Hematopoietic multipotent progenitor cell treated with erythropoietin and hydrocortisone succinate and interleukin-3 and kit ligand, for 15 days (in vitro differentiated cells): ENCODE measurements at regions not wholly inside any gene's neighbourhood (a gene's known extent, or its start where the extent isn't known, plus 50 kb on each side); places are given as distances from the start of the nearest gene placed in this dataset.

Experiments used
- DNase-seq: peaks from one replicate; pipeline ENCODE4 v3.0.0-alpha.2; 2015; ENCODE audit warnings: low spot score

DNA sequence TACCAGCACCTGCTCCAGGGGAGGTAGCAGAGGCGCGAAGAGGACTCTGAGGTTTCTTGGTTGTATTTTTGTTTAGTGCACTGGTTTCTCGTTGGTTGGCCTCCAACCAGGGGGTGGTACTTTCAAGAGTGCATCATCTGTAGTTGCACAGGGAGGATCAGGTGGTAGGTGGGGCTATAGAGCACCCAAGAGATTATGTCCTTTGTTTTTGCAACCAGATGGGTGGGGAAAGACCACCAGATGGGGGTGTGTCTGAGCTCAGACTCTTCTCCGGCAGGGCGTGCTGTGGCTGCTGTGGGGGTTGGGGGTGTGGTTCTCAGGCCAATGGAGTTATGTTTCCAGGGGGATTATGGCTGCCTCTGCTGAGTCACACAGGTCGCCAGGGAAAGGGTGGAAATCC is 254.4 kb upstream of the KLF12 start:
- DNase-seq = no peak

DNA sequence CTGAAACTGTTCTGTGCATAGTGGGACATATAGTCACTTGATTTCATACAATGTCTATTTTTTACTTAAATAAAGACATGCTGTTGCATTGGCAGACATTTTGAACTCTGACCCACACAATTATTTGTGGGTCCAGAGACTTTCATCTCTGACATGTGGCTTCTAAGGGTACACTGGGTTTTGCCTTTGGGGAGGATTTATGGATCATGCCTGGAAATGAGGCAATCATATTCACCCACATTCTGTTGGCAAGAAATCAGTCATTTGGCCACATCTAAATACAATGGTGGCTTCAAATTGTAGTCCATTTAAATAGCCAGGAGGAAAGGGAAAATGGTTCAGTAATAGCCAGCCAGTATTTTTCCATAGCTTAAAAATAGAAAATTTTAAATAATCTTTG is 238.3 kb upstream of the KLF12 start:
- no peak for DNase-seq

- no peak for DNase-seq
These were observed 233.0 kb upstream of the KLF12 start for GRCh38 chr13:74367193-74367592.

DNA sequence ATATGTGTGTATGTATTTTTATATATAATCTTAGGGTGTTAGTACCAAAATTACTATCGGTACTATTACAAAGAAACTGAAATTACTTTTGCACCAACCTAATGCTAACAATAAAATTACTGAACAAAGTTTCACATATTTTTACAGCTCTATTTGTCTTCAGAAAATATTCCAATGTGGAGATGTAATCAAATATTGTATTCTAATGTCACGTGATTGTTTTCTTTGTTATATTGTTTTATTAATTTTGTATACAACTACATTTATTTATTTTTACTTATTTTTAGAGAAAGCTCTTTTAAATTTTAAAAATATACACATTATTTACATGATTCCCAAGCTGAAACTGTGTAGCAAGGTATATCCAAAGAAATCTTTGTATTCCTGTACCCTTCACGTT is 227.1 kb upstream of the KLF12 start:
- no peak for DNase-seq

- DNase-seq = no peak
These were observed 212.8 kb upstream of the KLF12 start for GRCh38 chr13:74346960-74347359.

GRCh38 chr13:74338341-74338740 is 204.1 kb upstream of the KLF12 start:
- no peak for DNase-seq

DNA sequence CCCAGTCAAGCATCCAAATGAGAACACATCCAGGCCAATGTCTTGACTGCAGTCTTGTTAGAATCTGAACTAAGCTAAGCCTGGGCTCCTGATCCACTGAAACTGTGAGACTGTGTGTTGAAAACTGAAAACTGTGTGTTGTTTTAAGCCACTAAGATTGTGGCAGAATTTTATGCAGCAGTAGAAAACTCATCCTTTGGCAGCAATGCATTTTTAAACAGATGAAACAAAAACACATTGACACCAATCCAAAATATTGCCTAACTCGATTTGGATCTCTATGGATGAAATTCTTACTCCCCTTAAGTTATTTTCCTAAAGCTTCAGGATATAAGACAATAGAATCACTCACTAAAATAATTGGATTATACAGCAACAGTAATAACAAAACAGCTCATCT is 202.3 kb upstream of the KLF12 start:
- DNase-seq = no peak

- DNase-seq = no peak
These were observed 201.2 kb upstream of the KLF12 start for GRCh38 chr13:74335370-74335769.

- no peak for DNase-seq
These were observed 195.8 kb upstream of the KLF12 start for GRCh38 chr13:74329962-74330361.

DNA sequence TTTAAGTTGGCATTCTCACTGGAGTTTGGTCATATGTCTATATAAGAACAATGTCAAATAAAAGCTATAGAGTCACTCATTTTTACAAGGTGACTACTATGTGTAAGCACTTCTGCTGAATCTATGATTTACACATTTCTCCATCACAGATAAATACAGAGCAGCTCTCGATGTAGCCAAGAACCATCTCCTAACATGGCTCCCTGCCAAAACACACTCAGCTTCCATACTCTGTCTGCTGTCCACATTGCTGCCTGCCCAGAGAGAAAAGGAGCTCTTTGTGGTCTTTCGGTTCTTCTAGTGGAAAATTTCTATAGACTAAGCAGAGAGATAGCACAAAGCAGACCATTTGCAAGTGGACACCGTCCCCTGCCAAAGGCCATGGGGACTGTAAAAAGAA is 190.9 kb upstream of the KLF12 start:
- DNase-seq = no peak

GRCh38 chr13:74324338-74324737 is 190.1 kb upstream of the KLF12 start:
- no peak for DNase-seq

GRCh38 chr13:74322562-74322961 is 188.4 kb upstream of the KLF12 start:
- no peak for DNase-seq

DNA sequence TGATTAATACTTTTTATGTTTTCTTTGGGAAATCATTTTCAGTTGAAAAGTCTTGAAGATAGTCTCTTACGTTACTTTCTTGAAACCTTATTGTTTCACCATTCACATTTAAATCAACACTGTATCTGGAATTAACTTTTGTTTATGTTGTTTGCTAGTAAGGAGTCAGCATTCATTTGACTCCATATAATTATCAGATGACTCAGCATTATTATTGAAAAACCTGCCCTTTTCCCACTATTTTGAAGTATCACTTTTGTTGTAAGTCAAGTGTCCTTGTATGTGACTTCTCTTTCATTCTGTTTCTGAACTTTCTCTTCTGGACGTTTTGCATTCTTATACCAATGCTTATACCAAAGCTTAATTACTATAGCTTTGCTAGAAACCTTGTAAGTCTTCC is 186.1 kb upstream of the KLF12 start:
- DNase-seq = no peak

DNA sequence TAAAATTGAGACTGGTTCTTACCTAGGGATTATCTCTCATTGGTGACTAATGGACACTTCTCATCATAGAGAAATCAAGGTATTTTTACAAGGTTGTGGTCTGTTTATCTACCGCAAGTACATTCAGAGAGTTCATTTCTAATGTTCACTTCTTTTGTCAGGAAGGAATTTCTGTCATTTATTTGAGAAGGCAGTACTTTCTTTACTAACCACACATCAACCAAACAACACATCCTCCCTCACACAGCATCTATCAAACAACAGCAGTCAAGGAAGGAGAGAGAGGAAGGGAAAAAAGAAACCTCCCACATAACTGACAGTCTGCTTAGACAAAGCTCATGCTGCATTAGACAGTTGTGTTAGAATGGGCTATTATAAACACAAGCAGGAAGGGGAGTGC is 182.3 kb upstream of the KLF12 start:
- no peak for DNase-seq

DNA sequence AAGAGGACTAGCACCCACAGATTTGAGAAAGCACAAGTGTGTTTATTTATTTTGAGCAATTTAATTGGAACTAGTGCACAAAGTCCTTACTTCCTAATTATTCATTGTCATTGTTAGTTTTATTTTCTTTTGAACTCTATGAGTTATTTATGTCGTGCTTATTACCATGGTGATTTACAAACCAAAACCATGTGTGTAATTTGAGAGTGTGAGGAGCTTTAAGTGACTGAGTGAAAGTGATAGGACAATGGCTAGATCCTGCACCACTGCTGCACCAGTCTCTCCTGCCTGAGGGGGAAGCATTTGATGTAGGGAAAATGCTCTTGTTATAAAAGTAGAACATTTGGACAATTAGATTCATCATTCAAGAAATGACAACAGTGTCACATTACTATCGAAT is 172.3 kb upstream of the KLF12 start:
- no peak for DNase-seq

DNA sequence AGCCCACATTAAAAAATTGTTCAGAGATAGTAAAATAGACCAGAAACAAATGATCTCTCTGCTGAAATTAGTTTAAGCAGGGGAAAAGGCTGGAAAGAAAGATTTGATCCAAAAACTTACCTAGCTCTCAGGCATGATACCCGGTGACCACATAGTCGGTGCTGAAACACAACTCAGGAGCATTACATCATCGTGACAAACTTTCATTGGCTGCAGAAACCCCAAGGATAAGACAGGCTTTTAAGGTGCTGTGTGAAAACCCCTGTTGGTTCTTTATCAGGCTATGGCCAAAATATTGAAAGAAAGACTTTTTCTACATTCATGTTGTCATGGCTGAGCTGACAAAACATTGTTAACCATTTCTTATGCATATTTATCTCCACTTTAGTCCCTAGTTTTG is 171.7 kb upstream of the KLF12 start:
- no peak for DNase-seq

GRCh38 chr13:74301258-74301935 is 167.2 kb upstream of the KLF12 start:
- no peak for DNase-seq

GRCh38 chr13:74300162-74300561 is 166.0 kb upstream of the KLF12 start:
- no peak for DNase-seq

DNA sequence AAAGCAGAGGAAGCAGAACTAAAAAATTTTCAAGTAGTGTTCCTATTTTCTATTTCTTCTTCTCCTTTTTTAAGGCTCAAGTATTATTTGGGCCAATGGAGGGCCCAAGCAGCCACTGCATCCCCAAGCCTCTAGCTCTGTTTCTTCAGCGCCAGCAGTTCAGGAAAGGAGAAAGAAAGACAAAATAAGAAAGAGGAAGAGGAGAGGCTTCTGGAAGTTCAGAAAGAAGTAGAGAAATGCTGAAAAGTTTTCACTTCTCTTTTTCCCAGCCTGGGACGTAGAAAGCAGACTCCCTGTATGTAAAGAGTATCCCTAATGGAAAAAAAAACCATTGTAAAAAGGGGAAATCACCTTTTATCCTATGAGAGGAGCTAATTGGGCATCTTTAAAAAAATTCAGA is 165.5 kb upstream of the KLF12 start:
- no peak for DNase-seq

GRCh38 chr13:74298923-74299322 is 164.7 kb upstream of the KLF12 start:
- no peak for DNase-seq

GRCh38 chr13:74289861-74290773 is 155.9 kb upstream of the KLF12 start:
- DNase-seq = no peak

GRCh38 chr13:74289107-74289506 is 154.9 kb upstream of the KLF12 start:
- no peak for DNase-seq

- DNase-seq = no peak
These were observed 154.2 kb upstream of the KLF12 start for GRCh38 chr13:74288361-74288911.
